ENCODE measurements at regions not wholly inside any gene's neighbourhood (a gene's known extent, or its start where the extent isn't known, plus 50 kb on each side); places are given as distances from the start of the nearest gene placed in this dataset.

DNA sequence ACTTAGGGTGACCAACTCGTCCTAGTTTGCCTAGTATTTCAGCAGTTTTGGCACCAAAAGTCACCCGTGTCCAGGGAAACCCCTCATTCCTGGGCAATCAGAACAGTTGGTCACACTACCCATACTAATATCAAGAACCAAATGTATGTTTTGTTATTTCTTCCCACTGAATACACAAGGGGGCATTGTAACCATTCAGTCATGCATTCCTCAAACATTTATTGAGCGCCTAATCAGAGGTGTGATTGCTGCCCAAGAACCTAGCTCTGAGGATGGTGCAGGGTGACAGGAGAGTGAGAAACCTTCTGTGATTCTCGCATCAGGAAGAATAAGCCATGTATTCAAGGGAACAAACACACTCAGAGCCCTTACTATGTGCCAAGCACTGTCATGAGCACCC, 69.8 kb upstream of the RAI2 start:
- H3K36me3 ChIP-seq (replicated peaks in 1 of 2) = no peaks in the 10 kb centered on the region
- intact Hi-C loops (cut with DNase I) = no loop called here
- no peak overlapping the region for H3K4me3 ChIP-seq
- 56 to 68% (median 62%) methylated on average over 3 to 4 of the region's 4 CpGs for WGBS, 4 donors
- no peak overlapping the region for H3K27ac ChIP-seq
- H3K27me3 ChIP-seq = peaks cover 15% of the 10 kb centered on the region
- H3K4me1 ChIP-seq (replicated peaks in 1 of 2) = no peaks in the 10 kb centered on the region
- TF ChIP-seq, protein P1, sequence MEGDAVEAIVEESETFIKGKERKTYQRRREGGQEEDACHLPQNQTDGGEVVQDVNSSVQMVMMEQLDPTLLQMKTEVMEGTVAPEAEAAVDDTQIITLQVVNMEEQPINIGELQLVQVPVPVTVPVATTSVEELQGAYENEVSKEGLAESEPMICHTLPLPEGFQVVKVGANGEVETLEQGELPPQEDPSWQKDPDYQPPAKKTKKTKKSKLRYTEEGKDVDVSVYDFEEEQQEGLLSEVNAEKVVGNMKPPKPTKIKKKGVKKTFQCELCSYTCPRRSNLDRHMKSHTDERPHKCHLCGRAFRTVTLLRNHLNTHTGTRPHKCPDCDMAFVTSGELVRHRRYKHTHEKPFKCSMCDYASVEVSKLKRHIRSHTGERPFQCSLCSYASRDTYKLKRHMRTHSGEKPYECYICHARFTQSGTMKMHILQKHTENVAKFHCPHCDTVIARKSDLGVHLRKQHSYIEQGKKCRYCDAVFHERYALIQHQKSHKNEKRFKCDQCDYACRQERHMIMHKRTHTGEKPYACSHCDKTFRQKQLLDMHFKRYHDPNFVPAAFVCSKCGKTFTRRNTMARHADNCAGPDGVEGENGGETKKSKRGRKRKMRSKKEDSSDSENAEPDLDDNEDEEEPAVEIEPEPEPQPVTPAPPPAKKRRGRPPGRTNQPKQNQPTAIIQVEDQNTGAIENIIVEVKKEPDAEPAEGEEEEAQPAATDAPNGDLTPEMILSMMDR (IDR thresholded peaks at IDR 0.05) = no peak
- no peak for TF ChIP-seq POLR2A (IDR thresholded peaks at IDR 0.05)
- H3K9me3 ChIP-seq (replicated peaks in 1 of 3) = no peaks in the 10 kb centered on the region
- DNase-seq = no peak

GRCh38 chrX:17923546-17923945, 62.4 kb upstream of the RAI2 start:
- intact Hi-C loops (cut with DNase I) = no loop called here
- no peak for TF ChIP-seq POLR2A (IDR thresholded peaks at IDR 0.05)
- TF ChIP-seq, protein P1 (IDR thresholded peaks at IDR 0.05) = no peak
- no peak for DNase-seq

GRCh38 chrX:17922303-17922702, 61.2 kb upstream of the RAI2 start:
- Histone ChIP-seq H3K4me1 (replicated peaks in 1 of 2) (no peaks in the 10 kb centered on the region), H3K36me3 (replicated peaks in 1 of 2) (no peaks in the 10 kb centered on the region), H3K27ac (no peak overlapping the region), H3K9me3 (replicated peaks in 1 of 3) (no peaks in the 10 kb centered on the region), H3K4me3 (no peak overlapping the region), H3K27me3 (peaks cover 19% of the 10 kb centered on the region)
- 60 to 72% (median 64%) methylated on average over 5 of the region's 5 CpGs for WGBS, 4 donors
- DNase-seq = peak in 1 of 7 donors; percentile 45
- no peak for TF ChIP-seq POLR2A (IDR thresholded peaks at IDR 0.05)
- TF ChIP-seq, protein P1 (IDR thresholded peaks at IDR 0.05) = no peak
- intact Hi-C loops (cut with DNase I) = no loop called here

More at GRCh38 chrX:17923546-17923945, 62.4 kb upstream of the RAI2 start:
- no peaks in the 10 kb centered on the region for H3K36me3 ChIP-seq (replicated peaks in 1 of 2)
- H3K27me3 ChIP-seq = peaks cover 15% of the 10 kb centered on the region
- H3K27ac ChIP-seq = no peak overlapping the region
- no peak overlapping the region for H3K4me3 ChIP-seq
- no peaks in the 10 kb centered on the region for H3K4me1 ChIP-seq (replicated peaks in 1 of 2)
- no peaks in the 10 kb centered on the region for H3K9me3 ChIP-seq (replicated peaks in 1 of 3)

- intact Hi-C loops (cut with DNase I) = no loop called here
- peaks cover 14% of the 10 kb centered on the region for H3K27me3 ChIP-seq
- 69 to 80% (median 75%) methylated on average over 6 of the region's 6 CpGs for WGBS, 4 donors
- no peak for DNase-seq
- H3K27ac ChIP-seq = no peak overlapping the region
- H3K36me3 ChIP-seq (replicated peaks in 1 of 2) = no peaks in the 10 kb centered on the region
- H3K4me1 ChIP-seq (replicated peaks in 1 of 2) = no peaks in the 10 kb centered on the region
- no peaks in the 10 kb centered on the region for H3K9me3 ChIP-seq (replicated peaks in 1 of 3)
- no peak overlapping the region for H3K4me3 ChIP-seq
- TF ChIP-seq, protein P1 (IDR thresholded peaks at IDR 0.05) = no peak
- no peak for TF ChIP-seq POLR2A (IDR thresholded peaks at IDR 0.05)
Measured at GRCh38 chrX:17919896-17920446, 58.9 kb upstream of the RAI2 start.

All from adrenal gland (tissue), 9 donors.